GM12891 (cell line): ENCODE measurements at regions not wholly inside any gene's neighbourhood (a gene's known extent, or its start where the extent isn't known, plus 50 kb on each side); places are given as distances from the start of the nearest gene placed in this dataset.

ENCODE experiments used
- POLR2A ChIP-seq: IDR thresholded peaks from 2 replicates; pipeline ENCODE4 v1.6.1; 2011; ENCODE audit warnings: low read depth, low read length, control low read depth
- POLR2AphosphoS5 ChIP-seq: IDR thresholded peaks from 2 replicates; pipeline ENCODE4 v1.6.1; 2011; ENCODE audit warnings: low read depth, low read length, control low read depth
- SPI1 ChIP-seq: IDR thresholded peaks from 2 replicates; pipeline ENCODE4 v1.6.1; 2011; ENCODE audit warnings: low read depth, low read length, control low read depth
- TAF1 ChIP-seq: IDR thresholded peaks from 2 replicates; pipeline ENCODE4 v1.6.1; 2011; ENCODE audit warnings: low read depth, low read length, control low read depth

DNA sequence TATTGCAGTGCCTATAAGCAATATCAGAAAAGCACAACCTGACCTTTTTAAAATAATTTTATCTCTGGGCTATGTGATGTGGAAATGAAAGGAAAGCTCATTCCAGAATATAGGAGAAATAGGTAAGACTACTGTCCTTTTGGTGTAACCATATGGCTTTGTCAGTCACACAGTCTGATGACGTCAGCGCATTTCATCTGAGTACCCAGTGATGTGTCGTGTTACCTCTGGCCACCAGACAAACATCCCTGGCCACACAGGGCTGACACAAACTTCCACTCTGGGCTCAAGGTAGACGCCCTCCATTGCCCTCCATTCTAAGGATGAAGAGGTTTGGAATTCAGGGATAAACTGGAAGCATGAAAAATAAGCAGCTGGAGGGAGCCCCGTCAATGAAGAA is 506.7 kb downstream of the CMPK2 start:
- TF ChIP-seq TAF1 (no peak), POLR2A (no peak), POLR2AphosphoS5 (no peak), SPI1 (no peak)
